ENCODE measurements at regions not wholly inside any gene's neighbourhood (a gene's known extent, or its start where the extent isn't known, plus 50 kb on each side); places are given as distances from the start of the nearest gene placed in this dataset.
"Not testable (repeated sequence)": the region's sequence is repeated elsewhere in the genome, so short reads cannot be mapped to it uniquely, and the experiment has no call there.

- intact Hi-C loops (cut with DNase I), result no loop called here
- ATAC-seq (ENCODE audit: poor library complexity) (no peak), DNase-seq (no peak)
These were observed 310.7 kb upstream of the CNTN5 start for GRCh38 chr11:98710026-98710425.

GRCh38 chr11:98710986-98711385, 309.8 kb upstream of the CNTN5 start:
- intact Hi-C loops (cut with DNase I), result no loop called here
- DNase-seq (no peak), ATAC-seq (ENCODE audit: poor library complexity) (no peak)

- no peak for DNase-seq
- ATAC-seq (ENCODE audit: poor library complexity), result peak; percentile 39
- intact Hi-C loops (cut with DNase I), result no loop called here
These were observed 299.8 kb upstream of the CNTN5 start for GRCh38 chr11:98720951-98721350.

GRCh38 chr11:98725471-98725870, 295.3 kb upstream of the CNTN5 start:
- ATAC-seq (ENCODE audit: poor library complexity) (no peak), DNase-seq (no peak)
- intact Hi-C loops (cut with DNase I), result no loop called here

GRCh38 chr11:98728421-98728820, 292.3 kb upstream of the CNTN5 start:
- intact Hi-C loops (cut with DNase I), result no loop called here
- ATAC-seq (ENCODE audit: poor library complexity) (no peak), DNase-seq (no peak)

GRCh38 chr11:98729118-98729517, 291.6 kb upstream of the CNTN5 start:
- no peak for ATAC-seq (ENCODE audit: poor library complexity)
- DNase-seq, result no peak

GRCh38 chr11:98732947-98733346, 287.8 kb upstream of the CNTN5 start:
- intact Hi-C loops (cut with DNase I), result no loop called here
- no peak for DNase-seq
- no peak for ATAC-seq (ENCODE audit: poor library complexity)

More at GRCh38 chr11:98729118-98729517, 291.6 kb upstream of the CNTN5 start:
- intact Hi-C loops (cut with DNase I), result no loop called here

- ATAC-seq (ENCODE audit: poor library complexity); intact Hi-C loops (cut with DNase I); DNase-seq: not testable (repeated sequence)
These were observed 287.4 kb upstream of the CNTN5 start for GRCh38 chr11:98733378-98733777.

- intact Hi-C loops (cut with DNase I), result no loop called here
- DNase-seq, result no peak
- no peak for ATAC-seq (ENCODE audit: poor library complexity)
These were observed 286.1 kb upstream of the CNTN5 start for GRCh38 chr11:98734686-98735085.

GRCh38 chr11:98736833-98737232, 283.9 kb upstream of the CNTN5 start:
- ATAC-seq (ENCODE audit: poor library complexity) (no peak), DNase-seq (no peak)
- intact Hi-C loops (cut with DNase I), result no loop called here

GRCh38 chr11:98740321-98740720, 280.4 kb upstream of the CNTN5 start:
- DNase-seq, result no peak
- peak; percentile 86 for ATAC-seq (ENCODE audit: poor library complexity)
- intact Hi-C loops (cut with DNase I), result no loop called here

GRCh38 chr11:98763446-98763845, 257.3 kb upstream of the CNTN5 start:
- DNase-seq; ATAC-seq (ENCODE audit: poor library complexity); intact Hi-C loops (cut with DNase I): not testable (repeated sequence)

GRCh38 chr11:98766903-98767302, 253.8 kb upstream of the CNTN5 start:
- DNase-seq, result no peak
- intact Hi-C loops (cut with DNase I), result no loop called here
- no peak for ATAC-seq (ENCODE audit: poor library complexity)

- DNase-seq; ATAC-seq (ENCODE audit: poor library complexity); intact Hi-C loops (cut with DNase I): not testable (repeated sequence)
These were observed 250.7 kb upstream of the CNTN5 start for GRCh38 chr11:98770046-98770445.

- no peak for ATAC-seq (ENCODE audit: poor library complexity)
- no peak for DNase-seq
- intact Hi-C loops (cut with DNase I), result no loop called here
These were observed 249.0 kb upstream of the CNTN5 start for GRCh38 chr11:98771791-98772190.

GRCh38 chr11:98772893-98773292, 247.9 kb upstream of the CNTN5 start:
- no peak for ATAC-seq (ENCODE audit: poor library complexity)
- no peak for DNase-seq
- intact Hi-C loops (cut with DNase I), result no loop called here

- no peak for DNase-seq
- intact Hi-C loops (cut with DNase I), result no loop called here
- ATAC-seq (ENCODE audit: poor library complexity), result no peak
These were observed 227.5 kb upstream of the CNTN5 start for GRCh38 chr11:98793276-98793675.

GRCh38 chr11:98798333-98798732, 222.4 kb upstream of the CNTN5 start:
- no peak for DNase-seq
- ATAC-seq (ENCODE audit: poor library complexity), result no peak
- intact Hi-C loops (cut with DNase I), result no loop called here

- intact Hi-C loops (cut with DNase I), result no loop called here
- no peak for DNase-seq
- no peak for ATAC-seq (ENCODE audit: poor library complexity)
These were observed 220.1 kb upstream of the CNTN5 start for GRCh38 chr11:98800696-98801095.

GRCh38 chr11:98828986-98829708, 191.6 kb upstream of the CNTN5 start:
- intact Hi-C loops (cut with DNase I), result no loop called here
- ATAC-seq (ENCODE audit: poor library complexity), result no peak

GRCh38 chr11:98829971-98830370, 190.8 kb upstream of the CNTN5 start:
- no peak for ATAC-seq (ENCODE audit: poor library complexity)
- intact Hi-C loops (cut with DNase I), result no loop called here
- no peak for DNase-seq

More at GRCh38 chr11:98828986-98829708, 191.6 kb upstream of the CNTN5 start:
- DNase-seq, result no peak

Data from Right ventricle myocardium superior (tissue), 1 donor.